ENCODE measurements at regions not wholly inside any gene's neighbourhood (a gene's known extent, or its start where the extent isn't known, plus 50 kb on each side); places are given as distances from the start of the nearest gene placed in this dataset.

- Histone ChIP-seq H3K4me1 (replicated peaks in 1 of 4; ENCODE audit: control insufficient read depth in 3 of 4, insufficient read depth in 4 of 4, low read length in 3 of 4) (peaks cover 0 to 11% (median 6%) of the 10 kb centered on the region in 4 experiments; a peak in 3 of 7 replicates), H4K91ac (replicated peaks; ENCODE audit: insufficient read length, low read length) (no peak overlapping the region), H2BK120ac (replicated peaks; ENCODE audit: low read depth, low read length) (no peak overlapping the region), H3K36me3 (ENCODE audit: control insufficient read depth in 2 of 4, insufficient read depth in 4 of 4, low read length in 3 of 4) (no peaks in the 10 kb centered on the region), H3K79me1 (ENCODE audit: low read depth, low read length) (no peaks in the 10 kb centered on the region), H4K20me1 (replicated peaks in 1 of 2; ENCODE audit: control insufficient read depth in 1 of 2, insufficient read depth in 2 of 2, low read length in 2 of 2) (no peaks in the 10 kb centered on the region), H2BK20ac (ENCODE audit: low read length) (no peak overlapping the region), H4K5ac (ENCODE audit: insufficient read length, low read depth, low read length) (no peak overlapping the region), H3K4me2 (ENCODE audit: insufficient read depth in 1 of 2, low read depth in 2 of 2, low read length in 2 of 2) (no peak overlapping the region), H3K56ac (replicated peaks; ENCODE audit: insufficient read length, low read depth, low read length) (no peak overlapping the region), H3K14ac (ENCODE audit: insufficient read length) (no peak overlapping the region), H2BK5ac (ENCODE audit: low read depth, low read length) (no peak overlapping the region), H2BK15ac (ENCODE audit: low read length) (no peak overlapping the region), H3K9ac (replicated peaks in 1 of 4; ENCODE audit: extremely low read depth in 1 of 4, low read depth in 3 of 4, low read length in 3 of 4) (no peak overlapping the region), H3K27me3 (replicated peaks in 1 of 4; ENCODE audit: control insufficient read depth in 3 of 4, extremely low read depth in 1 of 4, insufficient read depth in 3 of 4, low read length in 3 of 4) (no peaks in the 10 kb centered on the region; a peak in 1 of 7 replicates), H3K4me3 (ENCODE audit: extremely low read depth in 1 of 4, insufficient read depth in 2 of 4, low read depth in 3 of 4, low read length in 4 of 4) (no peak overlapping the region), H3K27ac (ENCODE audit: low read depth, low read length) (no peak overlapping the region), H2BK12ac (ENCODE audit: low read depth, low read length) (no peak overlapping the region), H2AFZ (ENCODE audit: low read length) (no peak overlapping the region), H3K23me2 (ENCODE audit: low read depth, low read length) (no peaks in the 10 kb centered on the region), H3K18ac (ENCODE audit: extremely low read depth, low read length) (no peak overlapping the region; the same call in 1 of the 2 replicates), H3K9me3 (ENCODE audit: insufficient read depth in 2 of 2, low read depth in 1 of 2, low read length in 1 of 2) (no peaks in the 10 kb centered on the region), H3K23ac (ENCODE audit: insufficient read length) (no peak overlapping the region), H4K8ac (ENCODE audit: extremely low read depth, insufficient read depth, low read length) (no peak overlapping the region), H3K4ac (replicated peaks; ENCODE audit: insufficient read length, low read depth, low read length) (no peak overlapping the region), H2AK5ac (ENCODE audit: low read depth, low read length) (no peak overlapping the region), H3K79me2 (ENCODE audit: control insufficient read depth in 1 of 2, insufficient read depth in 2 of 2, low read length in 2 of 2) (no peaks in the 10 kb centered on the region)
- peak in 1 of 2 experiments; percentile 41 for DNase-seq (ENCODE audit: low read depth in 1 of 2, low spot score in 2 of 2)
- ChIA-PET POLR2A (ENCODE audit: partially characterized antibody) (no interaction called here), CTCF (ENCODE audit: partially characterized antibody) (interaction anchor here (1.1 kb wide), 1 partner anchor 26 kb away, joined by 3 read pairs; no protein-coding TSS in a partner anchor)
- WGBS, 2 experiments (ENCODE audit: extremely low coverage in 1 of 2, insufficient coverage in 1 of 2, insufficient read length in 1 of 2, insufficient replicate concordance in 2 of 2, low coverage in 1 of 2, low lambda C conversion rate in 2 of 2, missing lambda C conversion rate in 1 of 2), result 88% methylated on average over 19 of the region's 23 CpGs; no CpG with 5 or more reads in 1 of the 2 experiments
- FAIRE-seq, result no peak
- no peak for TF ChIP-seq JUN (IDR thresholded peaks at IDR 0.05; ENCODE audit: low read depth, low read length)
- no peak for TF ChIP-seq MAX (IDR thresholded peaks at IDR 0.05)
- TF ChIP-seq CHD2 (IDR thresholded peaks at IDR 0.05; ENCODE audit: low read length), result no peak
- no peak for TF ChIP-seq NANOG (IDR thresholded peaks at IDR 0.05; ENCODE audit: insufficient read depth, low read depth, low read length, poor library complexity, severe bottlenecking)
- no peak for TF ChIP-seq CBX5 (IDR thresholded peaks at IDR 0.05; ENCODE audit: low read depth, low read length)
- no peak for TF ChIP-seq TEAD4 (IDR thresholded peaks at IDR 0.05; ENCODE audit: low read depth, low read length)
- no peak for TF ChIP-seq CEBPB (IDR thresholded peaks at IDR 0.05; ENCODE audit: low read depth, low read length)
These were observed 119.5 kb upstream of the B3GAT1 start for GRCh38 chr11:134531327-134532130.
